ENCODE measurements at regions not wholly inside any gene's neighbourhood (a gene's known extent, or its start where the extent isn't known, plus 50 kb on each side); places are given as distances from the start of the nearest gene placed in this dataset.
"Not testable (repeated sequence)": the region's sequence is repeated elsewhere in the genome, so short reads cannot be mapped to it uniquely, and the experiment has no call there.

DNA sequence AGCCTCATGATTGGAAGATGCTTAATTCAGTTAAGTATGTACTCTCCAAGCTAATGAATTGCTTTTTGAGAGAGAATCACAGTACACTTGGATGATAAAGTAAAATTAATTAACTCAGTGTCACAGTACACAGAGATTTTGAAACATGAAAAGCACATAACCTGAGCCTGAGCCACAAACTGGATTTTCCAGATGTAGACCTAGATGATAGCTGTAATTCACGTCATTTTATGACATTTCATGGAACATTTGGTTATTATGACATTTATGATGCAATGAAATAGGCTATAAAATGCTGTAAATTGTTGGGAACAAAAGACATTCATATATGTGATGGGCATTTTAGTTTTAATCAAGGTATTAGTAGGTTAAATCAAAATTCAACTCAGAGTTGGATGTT is 983.7 kb downstream of the STPG2 start:
- no peak for DNase-seq (ENCODE audit: low read depth, low spot score)

GRCh38 chr4:97185233-97185632 is 958.0 kb downstream of the STPG2 start:
- DNase-seq (ENCODE audit: low read depth, low spot score) = no peak

GRCh38 chr4:97197106-97197505 is 946.2 kb downstream of the STPG2 start:
- no peak for DNase-seq (ENCODE audit: low read depth, low spot score)

GRCh38 chr4:97208749-97209148 is 934.5 kb downstream of the STPG2 start:
- DNase-seq (ENCODE audit: low read depth, low spot score) = no peak

DNA sequence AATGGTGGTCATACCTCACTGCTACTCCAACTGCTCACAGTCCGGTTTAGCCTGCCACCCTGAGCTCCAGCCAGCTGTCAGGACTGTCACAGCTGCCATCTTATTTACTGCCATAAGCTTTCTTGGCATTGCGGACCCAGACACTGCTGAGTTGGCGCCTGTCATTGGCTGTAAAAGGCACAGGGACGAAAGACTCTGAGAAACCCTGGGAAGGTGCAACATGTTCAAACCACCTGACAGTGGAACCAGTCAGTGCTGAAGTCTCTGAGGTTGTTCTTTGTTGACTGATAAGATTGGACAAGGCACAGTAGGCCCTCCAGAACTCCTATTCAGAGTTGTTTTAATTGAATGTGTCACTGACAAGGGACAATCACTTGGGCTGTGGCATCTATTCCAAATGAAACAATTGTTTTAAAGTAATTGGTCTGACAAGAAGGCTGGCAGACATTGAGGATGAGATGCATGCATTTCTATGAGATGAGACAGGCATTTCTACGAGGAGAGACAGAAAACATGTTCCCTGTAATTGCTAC is 927.8 kb downstream of the STPG2 start:
- DNase-seq (ENCODE audit: low read depth, low spot score) = no peak

DNA sequence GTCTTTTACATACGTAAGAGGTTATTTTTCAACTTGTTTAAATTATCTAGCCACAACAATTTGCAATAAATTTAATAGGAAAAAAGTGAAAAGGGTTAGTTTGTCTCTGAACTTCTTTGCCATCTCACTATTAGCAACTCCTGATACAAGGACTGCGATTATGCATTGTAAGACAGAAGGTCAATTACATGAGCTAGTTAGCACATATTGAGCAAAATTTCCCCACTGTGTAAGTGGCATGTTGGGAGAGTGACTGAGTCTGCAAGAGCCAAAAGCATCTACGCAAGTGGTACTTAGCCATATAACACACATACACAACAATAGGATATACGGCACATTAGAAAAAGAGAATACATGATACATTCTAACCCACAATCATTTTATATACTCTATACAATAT is 927.2 kb downstream of the STPG2 start:
- DNase-seq (ENCODE audit: low read depth, low spot score) = no peak

- peak; percentile 36 for DNase-seq (ENCODE audit: low read depth, low spot score)
These were observed 907.8 kb downstream of the STPG2 start for GRCh38 chr4:97235521-97235920.

GRCh38 chr4:97238956-97239666 is 904.2 kb downstream of the STPG2 start:
- no peak for DNase-seq (ENCODE audit: low read depth, low spot score)

DNA sequence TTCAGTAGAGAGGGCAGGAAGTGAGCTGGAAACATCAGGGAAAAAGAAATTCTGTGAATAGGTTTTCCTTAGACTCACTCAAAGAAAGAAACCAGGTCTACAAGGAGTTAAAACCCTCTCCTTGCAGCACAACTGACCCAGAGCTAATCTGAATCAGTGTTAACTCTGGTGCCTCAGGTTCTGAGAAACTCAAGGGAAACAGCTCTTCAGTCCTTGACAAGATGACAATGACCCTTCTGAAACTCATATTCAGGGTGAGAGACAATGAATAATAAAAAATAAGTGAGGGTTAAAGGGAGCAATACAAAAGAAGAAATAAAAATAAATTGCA is 903.6 kb downstream of the STPG2 start:
- DNase-seq (ENCODE audit: low read depth, low spot score) = no peak

GRCh38 chr4:97252615-97253154 is 890.6 kb downstream of the STPG2 start:
- no peak for DNase-seq (ENCODE audit: low read depth, low spot score)

DNA sequence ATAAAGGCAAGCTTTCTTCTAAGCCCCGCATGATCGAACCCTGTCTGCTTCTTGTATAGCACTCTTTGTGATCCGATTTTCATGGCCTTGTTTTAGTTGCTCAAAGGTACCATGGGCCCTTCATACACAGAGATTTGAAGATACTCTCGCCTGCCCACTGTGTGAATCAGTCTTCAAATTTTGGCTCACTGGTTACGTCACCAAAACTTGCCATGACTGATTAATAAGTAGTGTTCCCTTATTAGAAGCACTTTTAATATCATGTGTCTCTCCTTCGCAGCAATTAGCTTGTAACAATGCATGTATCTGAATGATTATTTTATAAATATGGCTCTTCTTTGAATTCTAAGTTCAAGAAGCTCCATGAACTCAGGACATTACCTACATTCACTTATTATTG is 880.5 kb downstream of the STPG2 start:
- DNase-seq (ENCODE audit: low read depth, low spot score) = no peak

DNA sequence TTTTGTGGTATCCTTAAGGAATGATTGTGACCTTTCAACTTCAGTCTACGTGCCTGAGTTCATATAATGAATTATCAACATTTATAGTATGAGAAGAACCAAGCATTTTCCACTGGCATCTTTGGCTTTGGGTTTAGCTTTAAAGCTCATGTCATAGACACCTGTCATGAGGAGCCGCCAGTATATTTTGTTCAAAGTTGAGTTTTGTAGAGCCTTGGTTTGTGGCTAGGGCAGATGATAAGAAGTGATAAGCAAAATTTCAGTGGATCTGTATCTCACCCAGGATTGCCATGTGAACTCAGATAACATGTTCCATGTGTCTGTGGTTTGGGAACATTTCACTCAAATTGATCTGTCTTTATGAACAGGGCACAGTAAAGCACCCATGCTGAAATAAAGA is 873.2 kb downstream of the STPG2 start:
- DNase-seq (ENCODE audit: low read depth, low spot score) = no peak

DNA sequence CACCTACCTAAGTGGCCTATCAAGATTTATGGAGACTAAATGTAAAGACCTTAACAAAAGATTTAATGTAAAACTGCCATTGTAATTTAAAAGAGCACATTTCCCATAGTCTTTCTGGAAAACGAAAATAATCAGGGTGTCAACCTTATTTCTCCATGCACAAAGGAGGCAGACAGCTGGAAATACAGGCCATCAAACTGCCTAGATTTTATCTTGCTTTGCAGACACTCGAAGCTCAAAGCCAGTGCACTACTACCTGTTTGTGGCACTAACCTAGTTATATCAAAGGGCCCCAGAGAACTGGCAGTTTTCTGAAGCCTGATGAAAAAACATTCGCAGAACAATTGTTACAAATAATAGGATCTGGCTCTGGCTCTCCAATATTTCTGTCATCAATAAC is 863.9 kb downstream of the STPG2 start:
- no peak for DNase-seq (ENCODE audit: low read depth, low spot score)

DNA sequence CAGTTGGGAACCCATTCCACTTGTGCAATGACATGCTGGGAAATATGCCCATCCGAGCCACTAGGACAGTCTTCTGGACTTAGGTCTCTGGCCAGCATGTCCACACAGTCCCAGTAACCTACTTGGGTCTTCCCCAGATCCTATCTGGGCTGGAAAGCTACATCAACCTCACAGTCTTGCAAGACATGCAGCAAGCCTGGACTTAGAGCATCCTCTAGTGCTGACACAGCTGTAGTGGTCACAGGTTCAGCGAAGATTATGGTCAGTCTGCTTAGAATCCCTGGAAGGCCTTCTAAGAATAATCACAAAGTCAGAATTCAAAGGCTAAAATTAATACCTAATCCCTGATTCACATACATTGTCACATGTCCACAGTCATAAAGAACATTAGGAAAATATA is 842.7 kb downstream of the STPG2 start:
- no peak for DNase-seq (ENCODE audit: low read depth, low spot score)

- DNase-seq (ENCODE audit: low read depth, low spot score) = no peak
These were observed 837.9 kb downstream of the STPG2 start for GRCh38 chr4:97305351-97305750.

GRCh38 chr4:97309121-97309520 is 834.2 kb downstream of the STPG2 start:
- DNase-seq (ENCODE audit: low read depth, low spot score) = no peak

GRCh38 chr4:97317201-97317600 is 826.1 kb downstream of the STPG2 start:
- DNase-seq (ENCODE audit: low read depth, low spot score) = no peak

GRCh38 chr4:97317671-97318070 is 825.6 kb downstream of the STPG2 start:
- DNase-seq (ENCODE audit: low read depth, low spot score) = peak; percentile 4

- not testable (repeated sequence) for DNase-seq (ENCODE audit: low read depth, low spot score)
These were observed 817.5 kb downstream of the STPG2 start for GRCh38 chr4:97325751-97326150.

DNA sequence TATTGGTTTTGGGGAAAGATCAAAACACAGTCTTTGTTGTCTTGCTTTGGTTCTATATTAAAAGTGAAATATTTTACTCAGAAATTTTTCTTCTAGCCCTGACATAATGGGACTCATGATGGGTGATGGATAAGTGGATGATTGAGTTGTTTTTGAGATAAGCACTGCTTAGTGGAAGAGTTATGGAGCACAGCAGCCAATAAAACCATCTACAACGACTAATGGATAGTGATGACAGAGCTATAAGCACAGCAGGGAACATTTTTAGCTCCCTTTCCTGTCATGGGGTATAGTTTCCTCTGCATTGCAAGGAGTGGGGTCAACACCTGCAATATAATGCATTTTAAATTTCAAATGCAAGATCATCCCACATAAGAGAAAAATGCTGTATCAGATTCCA is 812.4 kb downstream of the STPG2 start:
- no peak for DNase-seq (ENCODE audit: low read depth, low spot score)

- DNase-seq (ENCODE audit: low read depth, low spot score) = no peak
These were observed 808.9 kb downstream of the STPG2 start for GRCh38 chr4:97334348-97334747.

DNA sequence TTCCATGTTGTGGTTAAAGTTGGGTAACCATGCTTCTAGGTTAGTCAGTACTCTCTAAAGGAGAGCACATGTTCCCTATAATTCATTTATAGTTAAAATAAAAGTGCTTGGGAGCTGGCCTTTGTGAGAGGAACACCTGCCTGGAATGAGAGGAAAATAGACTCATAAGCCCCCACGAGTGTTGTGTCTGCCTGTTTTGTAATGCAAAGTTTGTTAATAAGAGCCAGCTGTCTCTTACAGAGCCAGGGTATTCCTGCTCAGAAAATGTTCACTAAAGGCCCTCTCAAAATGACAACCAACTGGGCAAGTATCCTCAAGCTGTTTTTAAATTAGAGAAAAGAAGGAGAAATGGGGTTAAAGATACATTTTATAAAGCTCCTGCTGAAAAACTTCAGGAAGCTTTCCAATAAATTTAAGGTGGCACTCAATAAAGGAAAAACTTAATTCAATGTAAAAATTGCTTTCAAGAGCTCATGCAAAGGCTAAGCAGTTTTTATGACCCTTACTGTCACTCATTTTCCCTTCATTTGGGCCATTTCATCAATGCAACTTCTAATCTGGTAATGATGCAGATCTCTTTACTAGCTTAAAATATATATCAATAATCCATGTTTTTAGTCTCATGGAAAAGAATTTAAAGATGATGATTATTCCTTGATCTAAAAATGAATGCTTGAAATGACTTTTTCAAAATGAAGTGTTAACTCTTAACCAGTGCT is 793.6 kb downstream of the STPG2 start:
- DNase-seq (ENCODE audit: low read depth, low spot score) = no peak

- DNase-seq (ENCODE audit: low read depth, low spot score) = no peak
These were observed 789.4 kb downstream of the STPG2 start for GRCh38 chr4:97353876-97354275.

Data from ELF-1 (cell line).